H9 (cell line): ENCODE measurements at regions not wholly inside any gene's neighbourhood (a gene's known extent, or its start where the extent isn't known, plus 50 kb on each side); places are given as distances from the start of the nearest gene placed in this dataset.

ENCODE experiments used
- DNase-seq: peaks from one replicate; pipeline ENCODE4 v3.0.0-alpha.2; 2017
- H2AFZ ChIP-seq: one replicate; pipeline ENCODE4 v1.6.1; 2013; ENCODE audit warnings: mild to moderate bottlenecking, low read length, control low read depth, moderate library complexity
- H2AK5ac ChIP-seq: 2 replicates; pipeline ENCODE4 v1.6.1; 2013; ENCODE audit warnings: low read length, control low read depth, mixed read lengths; ENCODE audit not compliant: insufficient read length
- H2BK120ac ChIP-seq: one replicate; pipeline ENCODE4 v1.6.1; 2013; ENCODE audit warnings: low read depth, mild to moderate bottlenecking, low read length, control low read depth, inconsistent platforms; ENCODE audit not compliant: poor library complexity, severe bottlenecking
- H2BK12ac ChIP-seq: 2 replicates; pipeline ENCODE4 v1.6.1; 2013; ENCODE audit warnings: low read length, control low read depth, mixed read lengths, low read depth; ENCODE audit not compliant: insufficient read length
- H2BK15ac ChIP-seq: 2 replicates; pipeline ENCODE4 v1.6.1; 2013; ENCODE audit warnings: low read depth, low read length, control low read depth
- H2BK20ac ChIP-seq: one replicate; pipeline ENCODE4 v1.6.1; 2013; ENCODE audit warnings: low read depth, mild to moderate bottlenecking, low read length, control low read depth, inconsistent platforms; ENCODE audit not compliant: poor library complexity, severe bottlenecking
- H2BK5ac ChIP-seq: 2 replicates; pipeline ENCODE4 v1.6.1; 2013; ENCODE audit warnings: low read length, control low read depth, mixed read lengths; ENCODE audit not compliant: insufficient read length
- H3K14ac ChIP-seq: 2 replicates; pipeline ENCODE4 v1.6.1; 2013; ENCODE audit warnings: low read length, control low read depth; ENCODE audit not compliant: insufficient read depth
- H3K18ac ChIP-seq: 2 replicates; pipeline ENCODE4 v1.6.1; 2013; ENCODE audit warnings: low read depth, mild to moderate bottlenecking, mixed read lengths, low read length, control low read depth; ENCODE audit not compliant: insufficient read length
- H3K23ac ChIP-seq: 2 replicates; pipeline ENCODE4 v1.6.1; 2013; ENCODE audit warnings: low read length, control low read depth, mixed read lengths, low read depth; ENCODE audit not compliant: insufficient read length
- H3K23me2 ChIP-seq: 2 replicates; pipeline ENCODE4 v1.6.1; 2013; ENCODE audit warnings: low read depth, mild to moderate bottlenecking, mixed read lengths, low read length, control low read depth; ENCODE audit not compliant: insufficient read length, poor library complexity, severe bottlenecking
- H3K27ac ChIP-seq: 2 replicates; pipeline ENCODE4 v1.5.1; 2013; ENCODE audit warnings: low read length, control low read depth, mixed read lengths, low read depth; ENCODE audit not compliant: insufficient read length
- H3K27me3 ChIP-seq: 2 replicates; pipeline ENCODE4 v1.6.1; 2013; ENCODE audit warnings: low read length, control low read depth, inconsistent platforms; ENCODE audit not compliant: insufficient read depth
- H3K4ac ChIP-seq: 2 replicates; pipeline ENCODE4 v1.6.1; 2013; ENCODE audit warnings: low read depth, mild to moderate bottlenecking, control low read depth, inconsistent platforms, low read length, moderate library complexity
- H3K4me1 ChIP-seq: 2 replicates; pipeline ENCODE4 v1.6.1; 2013; ENCODE audit warnings: low read length, control low read depth, inconsistent platforms; ENCODE audit not compliant: insufficient read depth
- H3K4me2 ChIP-seq: 2 replicates; pipeline ENCODE4 v1.6.1; 2013; ENCODE audit warnings: low read length, control low read depth, mixed read lengths; ENCODE audit not compliant: insufficient read length, insufficient read depth
- H3K56ac ChIP-seq: 2 replicates; pipeline ENCODE4 v1.6.1; 2013; ENCODE audit warnings: low read depth, mild to moderate bottlenecking, mixed read lengths, low read length, control low read depth; ENCODE audit not compliant: insufficient read length
- H3K79me1 ChIP-seq: 2 replicates; pipeline ENCODE4 v1.6.1; 2013; ENCODE audit warnings: low read depth, mild to moderate bottlenecking, moderate library complexity, low read length, control low read depth, inconsistent platforms; ENCODE audit not compliant: insufficient read depth, poor library complexity, severe bottlenecking
- H3K79me2 ChIP-seq: 2 replicates; pipeline ENCODE4 v1.6.1; 2013; ENCODE audit warnings: low read length, control low read depth, inconsistent platforms; ENCODE audit not compliant: insufficient read depth
- H3K9ac ChIP-seq: 2 replicates; pipeline ENCODE4 v1.6.1; 2013; ENCODE audit warnings: low read length, control low read depth, mixed read lengths; ENCODE audit not compliant: insufficient read length; ENCODE audit errors: extremely low read depth
- H3K9me3 ChIP-seq: one replicate; pipeline ENCODE4 v1.6.1; 2013; ENCODE audit warnings: low read depth, low read length, inconsistent platforms; ENCODE audit not compliant: control insufficient read depth
- H3T11ph ChIP-seq: one replicate; pipeline ENCODE4 v1.6.1; 2013; ENCODE audit warnings: mild to moderate bottlenecking, low read length, control low read depth, inconsistent platforms
- H4K20me1 ChIP-seq: one replicate; pipeline ENCODE4 v1.6.1; 2013; ENCODE audit not compliant: control insufficient read depth, insufficient read length, insufficient read depth
- H4K5ac ChIP-seq: 2 replicates; pipeline ENCODE4 v1.6.1; 2013; ENCODE audit warnings: low read depth, mild to moderate bottlenecking, mixed read lengths, low read length, control low read depth; ENCODE audit not compliant: insufficient read length
- H4K8ac ChIP-seq: replicated peaks from 2 replicates; pipeline ENCODE4 v1.6.1; 2013; ENCODE audit warnings: low read length, control low read depth, mixed read lengths, low read depth; ENCODE audit not compliant: insufficient read length
- H4K91ac ChIP-seq: 2 replicates; pipeline ENCODE4 v1.6.1; 2013; ENCODE audit warnings: low read depth, mild to moderate bottlenecking, moderate library complexity, mixed read lengths, low read length, control low read depth; ENCODE audit not compliant: insufficient read length
- H3K27ac Mint-ChIP-seq, 3 experiments: 2 replicates in 2 of 3; 3 replicates in 1 of 3; pipeline ENCODE4 v1.8.0; 2020 to 2021; ENCODE audit warnings: mixed read lengths in 3 of 3, mild to moderate bottlenecking in 1 of 3, moderate library complexity in 1 of 3
- H3K27me3 Mint-ChIP-seq: 2 replicates; pipeline ENCODE4 v1.8.0; 2021; ENCODE audit warnings: low read depth, mild to moderate bottlenecking, moderate library complexity, mixed read lengths
- H3K36me3 Mint-ChIP-seq, 3 experiments: 2 replicates in 2 of 3; 3 replicates in 1 of 3; pipeline ENCODE4 v1.8.0; 2020 to 2021; ENCODE audit warnings: low read depth in 3 of 3, mixed read lengths in 3 of 3; ENCODE audit not compliant: insufficient read depth in 1 of 3
- H3K4me1 Mint-ChIP-seq, 2 experiments: 2 replicates each; pipeline ENCODE4 v1.8.0; 2020; ENCODE audit warnings: mixed read lengths in 2 of 2
- H3K4me3 Mint-ChIP-seq, 2 experiments: 2 replicates in 1 of 2; 3 replicates in 1 of 2; pipeline ENCODE4 v1.8.0; 2020 to 2021; ENCODE audit warnings: mild to moderate bottlenecking in 2 of 2, mixed read lengths in 2 of 2, moderate library complexity in 1 of 2
- H3K9me3 Mint-ChIP-seq, 2 experiments: 2 replicates in 1 of 2; 3 replicates in 1 of 2; pipeline ENCODE4 v1.8.0; 2020; ENCODE audit warnings: mild to moderate bottlenecking in 2 of 2, mixed read lengths in 2 of 2, moderate library complexity in 1 of 2
- WGBS: extraction: QIAGEN DNeasy Blood & Tissue Kit; methylation state at CpG from one replicate; pipeline ENCODE4 v1.1.7; 2013; ENCODE audit warnings: missing lambda C conversion rate, low lambda C conversion rate, mixed read lengths; ENCODE audit not compliant: insufficient read length; ENCODE audit errors: extremely low coverage; 5-methylcytosine and 5-hydroxymethylcytosine counted together
- TF ChIP-seq, protein P1 (sequence below): fragments of 200-600 bp; sonication (generic); conservative IDR thresholded peaks from 3 replicates; pipeline ENCODE4 v1.8.0; 2021; ENCODE audit warnings: antibody characterized with exemption, mild to moderate bottlenecking

DNA sequence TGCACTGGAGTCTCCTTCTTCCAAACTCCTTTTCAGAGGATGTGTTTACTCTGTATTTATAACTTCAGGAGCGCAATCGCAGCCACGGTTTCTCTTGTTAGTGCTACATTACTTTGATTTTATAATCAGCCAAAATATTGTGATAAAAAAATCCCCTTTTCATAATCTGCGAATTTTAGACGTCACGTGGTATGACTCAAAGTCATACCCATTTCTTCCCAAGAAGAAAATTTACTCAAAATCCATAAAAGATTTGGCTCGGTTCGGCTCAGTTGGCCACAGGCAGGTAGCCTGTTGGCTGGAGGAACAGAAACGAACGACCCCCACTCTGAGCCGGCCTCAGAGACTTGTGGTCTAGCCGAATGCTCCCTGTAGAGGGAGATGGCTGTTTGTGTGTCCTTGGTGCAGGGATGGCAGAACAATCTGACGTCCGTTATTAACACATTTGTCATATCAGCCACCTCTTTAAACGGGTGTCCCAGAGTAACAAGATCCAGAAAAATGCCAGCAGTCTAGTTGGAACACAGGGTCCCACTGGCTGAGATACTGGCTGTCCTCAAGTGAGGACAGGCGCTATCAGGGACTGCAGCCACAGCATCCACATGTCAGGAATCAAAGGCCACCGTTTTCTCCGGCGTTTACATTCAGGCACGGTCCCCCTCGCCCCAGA lies 247.6 kb downstream of the DLL1 start:
- H3K79me2 ChIP-seq = no peaks in the 10 kb centered on the region
- H4K20me1 ChIP-seq = no peaks in the 10 kb centered on the region
- no peak overlapping the region for H3K27ac Mint-ChIP-seq
- H2BK5ac ChIP-seq = no peak overlapping the region
- no peak overlapping the region for H4K91ac ChIP-seq
- H3K4me1 Mint-ChIP-seq = peaks cover 24 to 34% of the 10 kb centered on the region in 2 experiments
- no peak overlapping the region for H3K27ac ChIP-seq
- no peak overlapping the region for H3K9ac ChIP-seq
- no peak overlapping the region for H3K18ac ChIP-seq
- no peaks in the 10 kb centered on the region for H3K23me2 ChIP-seq
- H3K9me3 Mint-ChIP-seq = peaks cover 5 to 8% of the 10 kb centered on the region in 2 experiments; a peak in 4 of 5 replicates
- no peak overlapping the region for H2AFZ ChIP-seq
- H3K79me1 ChIP-seq = no peaks in the 10 kb centered on the region
- no peaks in the 10 kb centered on the region for H3K27me3 ChIP-seq
- H3K23ac ChIP-seq = no peak overlapping the region
- no peak overlapping the region for H2BK15ac ChIP-seq
- H3K4me1 ChIP-seq = peaks cover 3% of the 10 kb centered on the region; the same call in 1 of the 2 replicates
- no peak overlapping the region for H2BK120ac ChIP-seq
- TF ChIP-seq, protein P1, sequence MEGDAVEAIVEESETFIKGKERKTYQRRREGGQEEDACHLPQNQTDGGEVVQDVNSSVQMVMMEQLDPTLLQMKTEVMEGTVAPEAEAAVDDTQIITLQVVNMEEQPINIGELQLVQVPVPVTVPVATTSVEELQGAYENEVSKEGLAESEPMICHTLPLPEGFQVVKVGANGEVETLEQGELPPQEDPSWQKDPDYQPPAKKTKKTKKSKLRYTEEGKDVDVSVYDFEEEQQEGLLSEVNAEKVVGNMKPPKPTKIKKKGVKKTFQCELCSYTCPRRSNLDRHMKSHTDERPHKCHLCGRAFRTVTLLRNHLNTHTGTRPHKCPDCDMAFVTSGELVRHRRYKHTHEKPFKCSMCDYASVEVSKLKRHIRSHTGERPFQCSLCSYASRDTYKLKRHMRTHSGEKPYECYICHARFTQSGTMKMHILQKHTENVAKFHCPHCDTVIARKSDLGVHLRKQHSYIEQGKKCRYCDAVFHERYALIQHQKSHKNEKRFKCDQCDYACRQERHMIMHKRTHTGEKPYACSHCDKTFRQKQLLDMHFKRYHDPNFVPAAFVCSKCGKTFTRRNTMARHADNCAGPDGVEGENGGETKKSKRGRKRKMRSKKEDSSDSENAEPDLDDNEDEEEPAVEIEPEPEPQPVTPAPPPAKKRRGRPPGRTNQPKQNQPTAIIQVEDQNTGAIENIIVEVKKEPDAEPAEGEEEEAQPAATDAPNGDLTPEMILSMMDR = no peak
- H2AK5ac ChIP-seq = no peak overlapping the region
- DNase-seq = no peak
- H3T11ph ChIP-seq = no peak overlapping the region
- no peak overlapping the region for H3K56ac ChIP-seq
- H3K9me3 ChIP-seq = no peaks in the 10 kb centered on the region
- peaks cover 0 to 16% (median 6%) of the 10 kb centered on the region in 3 experiments; a peak in 4 of 7 replicates for H3K36me3 Mint-ChIP-seq
- H4K8ac ChIP-seq = no peak overlapping the region
- no peak overlapping the region for H3K4me2 ChIP-seq
- H3K14ac ChIP-seq = no peak overlapping the region; the same call in 1 of the 2 replicates
- no CpG with 5 or more reads among the region's 21 CpGs for WGBS
- no peak overlapping the region for H3K4me3 Mint-ChIP-seq
- H2BK20ac ChIP-seq = no peak overlapping the region
- H3K27me3 Mint-ChIP-seq = peaks cover 3% of the 10 kb centered on the region
- no peak overlapping the region for H4K5ac ChIP-seq
- no peak overlapping the region for H3K4ac ChIP-seq
- no peak overlapping the region for H2BK12ac ChIP-seq
